ENCODE measurements at regions not wholly inside any gene's neighbourhood (a gene's known extent, or its start where the extent isn't known, plus 50 kb on each side); places are given as distances from the start of the nearest gene placed in this dataset.

DNA sequence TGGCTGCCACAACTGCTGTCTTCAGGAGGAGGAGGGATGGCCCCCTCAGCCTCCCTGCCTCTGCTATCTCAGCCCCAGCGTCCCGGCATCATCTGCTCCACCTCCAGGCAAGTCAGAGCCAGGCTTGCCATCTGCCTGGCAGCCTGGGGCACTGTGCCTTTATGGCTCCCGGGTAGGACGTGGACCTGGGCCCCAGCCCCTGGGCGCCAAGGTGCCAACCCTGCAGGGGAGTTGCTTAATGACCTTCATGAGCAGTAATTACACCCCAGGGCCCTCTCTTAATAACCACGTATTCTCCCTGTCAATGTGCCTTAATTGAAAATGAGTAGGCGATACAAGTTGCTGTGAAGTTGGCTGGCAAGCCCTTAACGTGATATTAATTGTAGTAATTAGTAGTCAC lies 122.1 kb upstream of the MLN start:
- TF ChIP-seq POLR2A (IDR thresholded peaks at IDR 0.05; ENCODE audit: low read length) (no peak), FOSL2 (IDR thresholded peaks at IDR 0.05) (no peak), FOSL2 (CRISPR knock-in tag; IDR thresholded peaks at IDR 0.05) (no peak), CEBPB (IDR thresholded peaks at IDR 0.05) (no peak)
- TF ChIP-seq, protein P1, sequence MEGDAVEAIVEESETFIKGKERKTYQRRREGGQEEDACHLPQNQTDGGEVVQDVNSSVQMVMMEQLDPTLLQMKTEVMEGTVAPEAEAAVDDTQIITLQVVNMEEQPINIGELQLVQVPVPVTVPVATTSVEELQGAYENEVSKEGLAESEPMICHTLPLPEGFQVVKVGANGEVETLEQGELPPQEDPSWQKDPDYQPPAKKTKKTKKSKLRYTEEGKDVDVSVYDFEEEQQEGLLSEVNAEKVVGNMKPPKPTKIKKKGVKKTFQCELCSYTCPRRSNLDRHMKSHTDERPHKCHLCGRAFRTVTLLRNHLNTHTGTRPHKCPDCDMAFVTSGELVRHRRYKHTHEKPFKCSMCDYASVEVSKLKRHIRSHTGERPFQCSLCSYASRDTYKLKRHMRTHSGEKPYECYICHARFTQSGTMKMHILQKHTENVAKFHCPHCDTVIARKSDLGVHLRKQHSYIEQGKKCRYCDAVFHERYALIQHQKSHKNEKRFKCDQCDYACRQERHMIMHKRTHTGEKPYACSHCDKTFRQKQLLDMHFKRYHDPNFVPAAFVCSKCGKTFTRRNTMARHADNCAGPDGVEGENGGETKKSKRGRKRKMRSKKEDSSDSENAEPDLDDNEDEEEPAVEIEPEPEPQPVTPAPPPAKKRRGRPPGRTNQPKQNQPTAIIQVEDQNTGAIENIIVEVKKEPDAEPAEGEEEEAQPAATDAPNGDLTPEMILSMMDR (IDR thresholded peaks at IDR 0.05): no peak

Measured in A549 (cell line).